ENCODE measurements at regions not wholly inside any gene's neighbourhood (a gene's known extent, or its start where the extent isn't known, plus 50 kb on each side); places are given as distances from the start of the nearest gene placed in this dataset.

DNA sequence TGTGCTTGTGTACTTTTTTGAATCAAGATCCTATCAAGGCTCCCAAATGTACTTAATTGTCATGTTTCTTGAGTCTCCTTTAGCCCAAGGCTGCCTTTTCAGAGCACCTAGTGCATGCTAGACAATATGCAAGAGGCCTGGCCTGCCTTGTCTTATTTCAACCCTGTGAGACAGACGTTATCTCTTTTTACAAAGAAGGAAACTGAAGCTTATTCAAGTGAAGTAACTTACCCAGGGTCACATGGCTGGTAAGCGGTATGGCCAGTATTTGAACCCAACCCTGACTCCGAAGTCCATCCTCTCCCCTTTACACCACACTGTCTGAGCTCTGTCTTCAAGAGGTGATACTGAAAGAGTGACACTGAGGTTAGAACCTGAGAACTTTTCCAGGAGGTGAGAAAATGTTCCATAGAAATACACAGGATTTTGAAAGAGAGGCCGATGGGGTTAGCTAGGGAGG, 505.1 kb downstream of the FOXO1 start:
- no peak for DNase-seq (ENCODE audit: low read depth)
- 0 out of 2 replicates have a peak, but pooled peaks have one; percentile 2 for TF ChIP-seq MAX (IDR thresholded peaks at IDR 0.05; ENCODE audit: low read depth, low read length)
- TF ChIP-seq, protein P1, sequence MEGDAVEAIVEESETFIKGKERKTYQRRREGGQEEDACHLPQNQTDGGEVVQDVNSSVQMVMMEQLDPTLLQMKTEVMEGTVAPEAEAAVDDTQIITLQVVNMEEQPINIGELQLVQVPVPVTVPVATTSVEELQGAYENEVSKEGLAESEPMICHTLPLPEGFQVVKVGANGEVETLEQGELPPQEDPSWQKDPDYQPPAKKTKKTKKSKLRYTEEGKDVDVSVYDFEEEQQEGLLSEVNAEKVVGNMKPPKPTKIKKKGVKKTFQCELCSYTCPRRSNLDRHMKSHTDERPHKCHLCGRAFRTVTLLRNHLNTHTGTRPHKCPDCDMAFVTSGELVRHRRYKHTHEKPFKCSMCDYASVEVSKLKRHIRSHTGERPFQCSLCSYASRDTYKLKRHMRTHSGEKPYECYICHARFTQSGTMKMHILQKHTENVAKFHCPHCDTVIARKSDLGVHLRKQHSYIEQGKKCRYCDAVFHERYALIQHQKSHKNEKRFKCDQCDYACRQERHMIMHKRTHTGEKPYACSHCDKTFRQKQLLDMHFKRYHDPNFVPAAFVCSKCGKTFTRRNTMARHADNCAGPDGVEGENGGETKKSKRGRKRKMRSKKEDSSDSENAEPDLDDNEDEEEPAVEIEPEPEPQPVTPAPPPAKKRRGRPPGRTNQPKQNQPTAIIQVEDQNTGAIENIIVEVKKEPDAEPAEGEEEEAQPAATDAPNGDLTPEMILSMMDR (IDR thresholded peaks at IDR 0.05; ENCODE audit: low read depth, low read length), result no peak

DNA sequence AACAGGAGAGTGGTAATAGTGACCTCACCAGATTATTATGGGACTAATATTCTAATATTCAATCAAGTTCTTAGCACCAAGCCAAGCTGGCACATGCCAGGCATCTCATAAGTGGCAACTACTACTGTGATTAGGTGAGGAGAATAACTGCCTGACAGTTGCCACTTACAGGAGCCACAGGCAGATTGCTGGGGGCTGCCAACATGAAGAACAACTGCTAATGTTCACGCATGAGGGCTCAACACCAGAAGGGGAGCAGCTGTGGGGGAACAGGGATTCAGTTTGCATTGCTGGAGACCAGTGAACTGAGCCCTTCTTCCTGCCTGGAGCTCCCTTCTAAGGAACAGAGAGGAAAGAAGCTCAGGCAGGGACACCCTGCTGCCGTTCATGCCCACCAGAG, 504.5 kb downstream of the FOXO1 start:
- TF ChIP-seq MAX (IDR thresholded peaks at IDR 0.05; ENCODE audit: low read depth, low read length) (no peak), MYC (IDR thresholded peaks at IDR 0.05; ENCODE audit: low read depth, low read length) (no peak), POLR2A (IDR thresholded peaks at IDR 0.05; ENCODE audit: extremely low read depth, insufficient read length) (no peak)
- TF ChIP-seq, protein P1 (IDR thresholded peaks at IDR 0.05; ENCODE audit: low read depth, low read length), result no peak
- no peak for DNase-seq (ENCODE audit: low read depth)

More for the DNA sequence above, 505.1 kb downstream of the FOXO1 start:
- H3K4me3 ChIP-seq (ENCODE audit: low read depth, low read length), result no peak overlapping the region

GRCh38 chr13:40163066-40164000, 503.1 kb downstream of the FOXO1 start:
- no peak for TF ChIP-seq MAX (IDR thresholded peaks at IDR 0.05; ENCODE audit: low read depth, low read length)
- no peak for TF ChIP-seq POLR2A (IDR thresholded peaks at IDR 0.05; ENCODE audit: extremely low read depth, insufficient read length)
- TF ChIP-seq, protein P1 (IDR thresholded peaks at IDR 0.05; ENCODE audit: low read depth, low read length), result no peak
- TF ChIP-seq MYC (IDR thresholded peaks at IDR 0.05; ENCODE audit: low read depth, low read length), result no peak
- no peak overlapping the region for H3K4me3 ChIP-seq (ENCODE audit: low read depth, low read length)
- DNase-seq (ENCODE audit: low read depth), result no peak

More for the DNA sequence above, 504.5 kb downstream of the FOXO1 start:
- no peak overlapping the region for H3K4me3 ChIP-seq (ENCODE audit: low read depth, low read length)

DNA sequence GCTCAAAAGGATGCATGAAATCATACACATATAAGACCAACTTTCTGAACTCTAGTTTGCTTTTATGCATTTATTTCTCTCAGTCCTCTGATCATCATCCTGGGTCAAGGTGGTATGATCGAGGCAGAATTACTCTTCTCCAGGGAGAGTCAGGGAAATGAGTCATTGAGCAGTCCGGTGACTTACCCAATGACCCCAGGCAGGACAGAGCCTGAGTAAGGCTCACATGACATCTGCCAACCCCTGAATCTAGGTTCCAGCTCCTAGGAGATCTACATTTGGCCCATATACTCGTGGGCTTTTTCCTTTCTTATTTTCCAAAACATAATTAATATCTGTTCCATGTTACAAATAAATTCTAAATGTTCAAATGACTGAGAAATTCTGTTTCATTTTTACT, 502.3 kb downstream of the FOXO1 start:
- no peak for TF ChIP-seq MAX (IDR thresholded peaks at IDR 0.05; ENCODE audit: low read depth, low read length)
- no peak for TF ChIP-seq POLR2A (IDR thresholded peaks at IDR 0.05; ENCODE audit: extremely low read depth, insufficient read length)
- TF ChIP-seq, protein P1 (IDR thresholded peaks at IDR 0.05; ENCODE audit: low read depth, low read length), result no peak
- TF ChIP-seq MYC (IDR thresholded peaks at IDR 0.05; ENCODE audit: low read depth, low read length), result no peak
- no peak overlapping the region for H3K4me3 ChIP-seq (ENCODE audit: low read depth, low read length)
- DNase-seq (ENCODE audit: low read depth), result peak; percentile 22

DNA sequence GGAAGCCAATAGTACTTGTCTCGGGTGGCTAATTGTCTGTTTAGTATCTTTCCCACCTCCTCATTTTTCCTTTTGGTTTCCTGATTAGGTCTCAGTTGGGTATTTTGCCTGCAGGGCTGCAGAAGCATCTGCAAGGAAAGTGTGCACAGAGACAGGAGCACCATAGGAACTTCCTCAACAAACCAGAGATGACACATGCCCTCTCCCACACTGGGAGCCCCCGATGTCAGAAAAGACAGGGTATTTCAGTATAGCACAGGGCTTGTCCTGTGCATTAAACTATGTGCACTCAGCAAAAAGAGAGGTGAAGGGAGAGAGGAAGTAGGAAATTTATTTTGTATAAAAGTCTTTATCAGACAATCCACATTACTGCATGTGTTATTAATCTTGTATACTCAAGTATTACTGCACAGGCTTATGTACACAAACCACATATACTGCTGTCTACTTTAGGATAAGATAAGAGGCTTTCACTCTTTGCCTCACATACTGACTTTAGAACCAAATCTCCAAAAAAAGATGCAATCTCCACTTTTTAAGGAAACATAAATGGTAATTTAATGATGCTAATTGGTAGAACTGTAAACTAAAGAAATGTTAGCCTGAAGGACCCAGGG, 501.0 kb downstream of the FOXO1 start:
- DNase-seq (ENCODE audit: low read depth), result peak; percentile 25
- H3K4me3 ChIP-seq (ENCODE audit: low read depth, low read length), result no peak overlapping the region
- TF ChIP-seq, protein P1 (IDR thresholded peaks at IDR 0.05; ENCODE audit: low read depth, low read length), result no peak
- no peak for TF ChIP-seq POLR2A (IDR thresholded peaks at IDR 0.05; ENCODE audit: extremely low read depth, insufficient read length)
- no peak for TF ChIP-seq MAX (IDR thresholded peaks at IDR 0.05; ENCODE audit: low read depth, low read length)
- TF ChIP-seq MYC (IDR thresholded peaks at IDR 0.05; ENCODE audit: low read depth, low read length), result no peak

All from NB4 (cell line).